Testis (tissue), 2 donors: ENCODE measurements at regions not wholly inside any gene's neighbourhood (a gene's known extent, or its start where the extent isn't known, plus 50 kb on each side); places are given as distances from the start of the nearest gene placed in this dataset.
"Not testable (repeated sequence)": the region's sequence is repeated elsewhere in the genome, so short reads cannot be mapped to it uniquely, and the experiment has no call there.

ENCODE experiments used
- DNase-seq: peaks from one replicate; pipeline ENCODE4 v3.0.0-alpha.2; 2019
- H3K27ac ChIP-seq, 2 donors: fragments of 200-600 bp; sonication (generic); one replicate each; pipeline ENCODE4 v1.5.1; 2019
- H3K27me3 ChIP-seq: fragments of 200-600 bp; sonication (generic); one replicate; pipeline ENCODE4 v1.5.1; 2019
- H3K36me3 ChIP-seq: fragments of 200-600 bp; sonication (generic); one replicate; pipeline ENCODE4 v1.5.1; 2017; ENCODE audit warnings: low read depth; ENCODE audit errors: missing control alignments
- H3K4me1 ChIP-seq: fragments of 200-600 bp; sonication (generic); one replicate; pipeline ENCODE4 v1.5.1; 2019
- H3K4me3 ChIP-seq, 2 donors: fragments of 200-600 bp; sonication (generic); one replicate each; pipeline ENCODE4 v1.5.1; 2017 to 2019
- H3K9me3 ChIP-seq: fragments of 200-600 bp; sonication (generic); one replicate; pipeline ENCODE4 v1.5.1; 2017
- CTCF ChIP-seq, 3 experiments: fragments of 450-650 bp in 2 of 3; fragments of 200-600 bp in 1 of 3; sonication (generic) in 1 of 3; IDR thresholded peaks; one replicate each; pipeline ENCODE4 v1.5.1; 2016 to 2019; ENCODE audit warnings: antibody characterized with exemption in 3 of 3, mild to moderate bottlenecking in 2 of 3, moderate library complexity in 1 of 3
- POLR2A ChIP-seq: fragments of 450-650 bp; IDR thresholded peaks from one replicate; pipeline ENCODE4 v1.6.1; 2017; ENCODE audit warnings: antibody characterized with exemption, mild to moderate bottlenecking, moderate library complexity
- WGBS, 2 donors: methylation state at CpG; one replicate each; pipeline ENCODE4 v1.1.5; 2018; 5-methylcytosine and 5-hydroxymethylcytosine counted together
- intact Hi-C: fragments of 100-400 bp; cut with DNase I; formaldehyde crosslinking; loops from one replicate; pipeline ENCODE4 v1.15.1; 2023; ENCODE audit warnings: low total_unique reads

- no peaks in the 10 kb centered on the region for H3K9me3 ChIP-seq
- no peaks in the 10 kb centered on the region for H3K36me3 ChIP-seq
- no peak for DNase-seq
- TF ChIP-seq POLR2A, result no peak
- no peak for TF ChIP-seq CTCF (IDR thresholded peaks at IDR 0.05)
- no peak overlapping the region for H3K27ac ChIP-seq
- H3K27me3 ChIP-seq, result no peaks in the 10 kb centered on the region
- intact Hi-C loops, result no loop called here
- 84 to 86% methylated on average over 10 of the region's 10 CpGs for WGBS, 2 donors
- no peak overlapping the region for H3K4me3 ChIP-seq
- no peaks in the 10 kb centered on the region for H3K4me1 ChIP-seq
Observed at GRCh38 chr6:63467247-63467954, 104.9 kb upstream of the LOC128125822 start.

- intact Hi-C loops, result not testable (repeated sequence)
- 83 to 97% methylated on average over 2 of the region's 2 CpGs for WGBS, 2 donors
Observed at GRCh38 chr6:63471145-63471544, 101.1 kb upstream of the LOC128125822 start.

GRCh38 chr6:63471654-63472053 lies 100.6 kb upstream of the LOC128125822 start:
- no peaks in the 10 kb centered on the region for H3K27me3 ChIP-seq
- no peak overlapping the region for H3K4me3 ChIP-seq
- H3K9me3 ChIP-seq, result no peaks in the 10 kb centered on the region
- no peak for TF ChIP-seq CTCF (IDR thresholded peaks at IDR 0.05)
- H3K27ac ChIP-seq, result no peak overlapping the region
- DNase-seq, result no peak
- no peaks in the 10 kb centered on the region for H3K4me1 ChIP-seq
- intact Hi-C loops, result no loop called here
- no peaks in the 10 kb centered on the region for H3K36me3 ChIP-seq
- 90 to 98% methylated on average over 2 of the region's 2 CpGs for WGBS, 2 donors

More at GRCh38 chr6:63471145-63471544, 101.1 kb upstream of the LOC128125822 start:
- H3K27ac ChIP-seq, DNase-seq, H3K4me3 ChIP-seq, H3K9me3 ChIP-seq, H3K36me3 ChIP-seq, H3K27me3 ChIP-seq, H3K4me1 ChIP-seq: not testable (repeated sequence)

GRCh38 chr6:63475707-63476106 lies 96.6 kb upstream of the LOC128125822 start:
- Histone ChIP-seq H3K4me3 (no peak overlapping the region), H3K4me1 (no peaks in the 10 kb centered on the region), H3K27me3 (no peaks in the 10 kb centered on the region), H3K27ac (no peak overlapping the region), H3K9me3 (no peaks in the 10 kb centered on the region), H3K36me3 (no peaks in the 10 kb centered on the region)
- no peak for TF ChIP-seq CTCF (IDR thresholded peaks at IDR 0.05)
- no peak for TF ChIP-seq POLR2A
- intact Hi-C loops, result no loop called here
- DNase-seq, result no peak
- WGBS, 2 donors, result 65 to 68% methylated on average over 1 of the region's 1 CpG

- Histone ChIP-seq H3K4me3 (no peak overlapping the region), H3K4me1 (no peaks in the 10 kb centered on the region), H3K27ac (no peak overlapping the region), H3K27me3 (no peaks in the 10 kb centered on the region), H3K36me3 (no peaks in the 10 kb centered on the region), H3K9me3 (no peaks in the 10 kb centered on the region)
- WGBS, 2 donors, result 46 to 53% methylated on average over 3 of the region's 3 CpGs
- no peak for TF ChIP-seq CTCF (IDR thresholded peaks at IDR 0.05)
- no peak for TF ChIP-seq POLR2A
- no peak for DNase-seq
- intact Hi-C loops, result no loop called here
Observed at GRCh38 chr6:63476302-63476701, 96.0 kb upstream of the LOC128125822 start.
